Left colon (tissue), 2 donors: ENCODE measurements at regions not wholly inside any gene's neighbourhood (a gene's known extent, or its start where the extent isn't known, plus 50 kb on each side); places are given as distances from the start of the nearest gene placed in this dataset.
A peak's percentile ranks its signal among the peaks of the same experiment; 100 is the strongest.
"Not testable (repeated sequence)": the region's sequence is repeated elsewhere in the genome, so short reads cannot be mapped to it uniquely, and the experiment has no call there.

Experiments
- ATAC-seq: fragments of 200-7000 bp; cut with Tn5 transposase; one replicate; pipeline ENCODE4 v1.9.1; 2020; ENCODE audit warnings: mild to moderate bottlenecking, moderate library complexity
- DNase-seq, 2 donors: peaks; one replicate each; pipeline ENCODE4 v3.0.0-alpha.2; 2020
- intact Hi-C, 2 donors: fragments of 100-400 bp; cut with DNase I in 1 of 2; cut with micrococcal nuclease in 1 of 2; formaldehyde crosslinking; loops; one replicate each; pipeline versions ENCODE4 v1.11.2 to v1.14.0; 2022; cut with DNase I, micrococcal nuclease
- donor health status: DM: no; HTN: no; CAD: no.
- donor health status: DM: yes; HTN: yes; CAD: no.

DNA sequence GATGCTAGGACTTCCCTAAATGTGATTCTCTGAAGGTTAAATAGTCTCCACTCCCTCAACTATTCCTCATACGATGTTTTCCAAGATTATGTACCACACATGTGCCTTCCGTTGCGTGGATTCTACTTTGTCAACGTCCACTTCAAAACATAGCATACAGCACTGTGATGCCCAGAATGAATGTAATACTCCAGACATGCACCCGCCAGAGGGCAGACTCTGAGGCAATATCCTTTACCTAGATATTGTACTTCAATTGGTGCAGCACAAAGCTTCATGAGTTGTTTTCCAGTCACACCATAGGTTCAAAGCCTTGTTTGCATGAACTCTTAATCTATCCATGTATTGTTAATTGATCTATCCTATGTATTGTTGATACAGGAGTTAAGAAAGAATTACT, 201.0 kb upstream of the NABP1 start:
- ATAC-seq (no peak), DNase-seq (no peak)
- intact Hi-C loops: no loop called here

DNA sequence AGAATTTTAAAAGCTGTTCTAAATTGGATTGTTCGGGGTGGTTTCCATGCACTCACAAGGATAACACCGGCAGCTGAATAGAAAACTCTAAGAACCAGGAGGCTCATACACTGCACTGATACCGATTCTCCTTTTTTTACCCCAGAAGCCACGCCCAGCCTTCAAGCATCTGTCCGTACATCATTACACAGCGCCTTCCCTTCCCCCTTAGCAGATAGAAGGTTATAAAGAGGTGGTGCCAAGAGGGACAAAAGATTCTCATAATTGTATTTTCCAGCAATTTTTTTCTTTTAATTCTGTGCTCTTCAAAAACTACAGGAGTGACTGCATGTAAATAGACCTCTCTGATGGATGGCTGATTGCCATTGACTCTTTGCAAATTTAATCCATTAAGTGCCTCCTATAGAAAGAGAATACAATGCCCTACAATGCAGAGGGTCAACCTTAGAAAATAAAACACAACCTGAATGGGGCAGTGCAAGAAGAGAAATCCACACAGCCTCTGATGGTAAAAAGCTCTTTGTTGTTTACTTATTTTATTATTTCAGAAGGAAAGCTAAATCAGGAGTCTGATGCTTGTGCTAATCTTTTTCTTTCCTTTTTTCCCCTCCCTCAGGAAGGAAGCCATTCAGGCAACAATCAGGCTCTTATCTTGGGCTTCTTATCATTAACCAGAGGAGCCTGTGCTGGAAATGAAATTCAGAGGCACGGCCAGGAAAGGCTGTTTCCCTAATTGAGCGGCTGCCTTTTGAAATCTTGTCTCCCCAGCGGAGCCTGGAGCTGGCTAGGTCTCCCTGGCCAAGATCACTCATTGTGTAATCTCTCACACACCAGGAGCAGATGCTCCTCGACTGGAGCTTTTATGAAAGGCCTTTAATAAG, 198.9 kb upstream of the NABP1 start:
- intact Hi-C loops: no loop called here
- DNase-seq: peak; percentile 16 to 44
- peak; percentile 90 for ATAC-seq

DNA sequence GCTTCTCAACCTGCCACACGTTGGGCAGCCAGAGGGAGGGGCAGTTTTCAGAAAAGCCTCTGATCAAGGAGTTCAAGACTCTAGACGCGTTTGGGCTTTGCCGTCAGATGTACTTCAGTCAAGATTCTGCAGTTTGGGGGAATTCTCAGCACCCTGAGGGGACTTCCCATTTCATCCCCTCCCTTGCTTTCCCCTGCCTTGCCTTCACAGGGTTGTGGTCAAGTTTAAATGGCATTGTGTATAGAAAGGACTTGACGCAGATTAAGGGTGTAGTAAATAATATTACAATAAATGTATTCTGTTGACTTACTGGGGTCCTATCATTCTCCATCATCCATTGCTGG, 198.3 kb upstream of the NABP1 start:
- ATAC-seq (no peak), DNase-seq (no peak)
- intact Hi-C loops: no loop called here

DNA sequence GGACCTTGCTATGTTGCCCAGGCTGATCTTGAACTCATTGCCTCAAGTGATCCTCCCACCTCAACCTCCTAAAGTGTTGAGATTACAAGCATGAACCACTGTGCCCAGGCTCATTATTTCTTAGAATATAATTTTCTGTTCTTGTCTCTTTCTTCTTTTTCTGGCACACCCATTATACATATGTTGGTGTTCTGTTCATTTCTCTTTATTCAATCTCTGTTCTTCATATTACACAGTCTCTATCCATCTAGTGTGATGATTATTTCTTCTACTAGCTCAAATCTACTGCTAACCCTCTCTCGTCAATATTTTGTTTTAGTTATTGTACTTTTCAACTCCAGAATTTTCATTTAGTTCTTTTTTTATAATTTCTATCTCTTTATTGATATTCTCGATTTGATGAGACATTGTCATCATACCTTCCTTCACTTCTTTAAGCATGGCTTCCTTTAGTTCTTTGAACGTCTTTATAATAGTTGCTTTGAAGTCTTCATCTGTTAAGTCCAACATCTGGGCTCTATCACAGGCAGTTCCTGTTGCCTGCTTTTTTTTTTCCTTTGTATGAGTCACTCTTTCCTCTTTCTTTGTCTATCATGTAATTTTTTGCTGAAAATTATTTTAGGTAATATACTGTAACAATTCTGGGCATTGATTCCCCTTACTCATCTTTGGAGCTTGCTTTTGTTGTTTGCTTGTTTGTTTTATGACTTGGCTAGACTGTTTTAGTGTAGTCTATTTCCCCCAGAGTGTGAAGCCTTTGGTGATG, 196.4 kb upstream of the NABP1 start:
- ATAC-seq: no peak
- no peak for DNase-seq
- intact Hi-C loops: no loop called here

DNA sequence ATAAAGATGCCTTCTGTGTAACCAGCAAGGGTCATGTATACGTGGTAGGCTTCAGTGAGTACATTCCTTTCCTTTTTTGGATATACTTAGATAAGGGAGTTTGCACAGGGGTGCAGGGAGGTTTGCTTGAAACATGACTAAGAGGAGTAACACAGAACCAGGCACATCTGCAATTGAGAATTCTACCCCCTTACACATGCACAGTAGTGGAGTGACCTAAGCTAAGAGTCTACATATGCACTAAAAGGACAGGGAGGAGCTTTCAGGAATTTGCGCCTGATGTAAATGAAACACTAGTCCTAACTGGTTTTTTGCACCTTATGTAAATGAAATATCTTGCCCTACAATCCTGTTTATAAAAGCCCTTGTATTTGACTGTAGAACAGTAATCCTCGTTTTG, 194.8 kb upstream of the NABP1 start:
- DNase-seq (no peak), ATAC-seq (no peak)
- intact Hi-C loops: no loop called here

DNA sequence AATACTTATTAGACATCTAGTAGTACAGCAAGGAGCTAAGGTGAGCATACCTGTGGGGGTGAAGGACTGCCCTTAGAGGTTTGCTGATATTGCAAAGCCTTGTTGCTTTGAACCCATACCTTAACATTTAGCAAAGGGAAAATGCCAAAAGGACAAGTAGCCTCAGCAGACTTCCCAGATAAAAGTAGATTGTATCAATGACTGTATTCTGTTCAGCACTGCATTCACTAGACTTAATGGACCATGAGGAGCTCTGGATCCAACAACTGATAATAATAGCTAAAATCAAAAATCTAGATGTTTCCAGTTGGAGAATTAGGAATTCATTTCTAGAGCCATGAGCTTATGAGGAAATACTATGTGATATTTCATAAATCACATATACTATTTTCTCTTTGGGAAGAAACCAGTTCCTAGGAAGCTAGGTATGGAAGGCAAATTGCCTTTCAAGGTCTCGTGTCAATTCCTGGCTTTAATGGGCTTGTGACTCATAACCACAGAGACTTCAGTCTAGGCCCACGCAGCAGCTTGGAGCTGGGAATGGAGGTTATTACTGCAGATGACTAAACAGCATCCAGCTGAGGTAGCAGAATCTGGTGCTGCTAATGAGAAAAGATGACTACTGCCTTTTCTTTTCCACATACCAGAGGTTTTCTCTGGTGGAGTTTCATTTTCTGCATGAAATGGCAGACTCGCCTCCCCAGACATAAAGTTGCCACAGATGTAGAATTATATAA, 191.2 kb upstream of the NABP1 start:
- ATAC-seq (peak; percentile 68), DNase-seq (no peak)
- intact Hi-C loops: no loop called here

DNA sequence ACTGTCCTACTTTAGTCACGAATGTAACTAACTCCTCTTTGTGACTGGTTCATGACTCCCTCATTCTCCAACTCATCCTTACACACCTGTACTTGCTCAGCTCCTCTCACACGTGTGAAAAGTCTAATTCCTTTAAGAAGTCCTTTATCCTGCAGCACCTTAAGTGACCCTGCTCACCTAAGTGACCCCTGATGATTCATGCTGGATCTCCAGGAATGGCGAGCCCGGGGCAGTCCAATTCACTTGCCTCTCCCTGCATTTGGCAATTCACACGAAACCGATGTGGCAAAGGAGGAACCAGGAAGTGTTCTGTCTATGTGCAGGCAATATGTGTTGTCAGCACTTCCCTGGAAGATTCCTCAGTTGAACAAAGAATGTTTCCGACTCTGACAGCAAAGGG, 189.8 kb upstream of the NABP1 start:
- DNase-seq: peak; percentile 39 to 72
- intact Hi-C loops: no loop called here
- ATAC-seq: peak; percentile 97

DNA sequence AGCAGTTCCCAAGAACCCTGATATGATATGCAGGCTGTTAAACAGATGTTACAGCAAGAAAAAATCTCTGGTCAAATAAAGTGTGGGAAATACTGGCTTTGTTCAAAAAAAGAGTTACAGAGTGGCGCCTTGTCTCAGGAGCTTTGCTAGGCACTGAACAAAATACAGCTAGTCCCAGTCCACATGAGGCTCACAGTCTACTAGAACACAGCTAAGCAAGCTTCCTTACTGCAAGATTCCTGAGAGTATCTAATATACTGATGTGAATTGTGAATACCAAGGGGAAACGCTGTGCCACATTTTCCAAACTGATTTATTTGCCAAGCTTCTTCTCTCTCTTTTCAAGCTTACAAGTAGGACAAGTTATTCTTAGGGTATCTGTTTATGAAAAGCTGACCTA, 188.8 kb upstream of the NABP1 start:
- DNase-seq (no peak), ATAC-seq (no peak)
- intact Hi-C loops: no loop called here

DNA sequence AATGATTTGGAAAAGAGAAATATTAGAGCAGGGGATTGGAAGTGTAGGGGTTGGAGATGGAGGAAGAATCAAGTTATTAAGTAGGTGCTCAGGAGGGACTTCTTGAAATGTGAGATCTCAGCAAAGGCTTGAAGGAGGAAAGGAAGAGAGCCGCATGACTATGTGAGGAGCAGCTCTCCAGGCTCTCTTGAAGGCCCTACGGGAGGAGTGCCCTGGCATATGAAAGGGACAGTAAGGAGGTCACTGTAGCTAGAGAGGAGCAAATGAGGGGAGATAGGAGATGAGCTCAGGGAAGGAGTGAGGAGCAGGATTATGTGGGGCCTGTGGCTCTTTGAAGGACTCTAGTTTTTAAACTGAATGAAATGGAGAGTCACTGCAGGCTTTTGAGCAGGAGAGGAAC, 181.1 kb upstream of the NABP1 start:
- DNase-seq (no peak), ATAC-seq (no peak)
- intact Hi-C loops: no loop called here

DNA sequence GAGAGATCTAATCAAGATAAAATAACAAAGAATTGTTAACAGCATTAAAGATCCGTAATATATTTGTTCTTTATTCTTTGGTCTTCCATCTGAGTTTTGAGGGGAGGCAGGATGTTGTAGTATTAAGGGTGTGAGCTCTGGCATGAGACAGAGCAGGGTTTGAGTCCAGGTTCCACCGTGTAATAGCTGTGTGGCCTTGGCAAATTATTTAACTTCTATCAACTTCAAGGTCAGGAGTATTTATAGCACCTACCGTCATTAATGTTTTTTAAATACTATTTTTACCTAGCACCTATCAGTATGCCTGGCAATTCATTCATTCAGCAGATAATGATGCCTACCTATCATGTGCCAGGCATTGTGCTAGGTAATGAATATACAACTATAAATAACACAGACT, 180.1 kb upstream of the NABP1 start:
- DNase-seq (no peak), ATAC-seq (no peak)
- intact Hi-C loops: no loop called here

DNA sequence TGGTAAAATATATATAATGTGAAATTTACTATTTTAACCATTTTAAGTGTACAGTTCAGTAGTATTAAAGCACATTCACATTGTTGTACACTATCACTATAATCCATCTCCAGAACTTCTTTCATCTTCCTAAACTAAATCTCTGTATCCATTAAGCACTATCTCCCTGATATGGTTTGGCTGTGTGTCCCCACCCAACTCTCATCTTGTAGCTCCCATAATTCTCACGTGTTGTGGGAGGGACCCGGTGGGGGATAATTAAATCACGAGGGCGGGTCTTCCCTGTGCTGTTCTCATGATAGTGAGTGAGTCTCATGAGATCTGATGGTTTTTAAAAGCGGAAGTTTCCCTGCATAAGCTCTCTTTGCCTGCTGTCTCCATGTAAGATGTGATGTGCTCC, 178.9 kb upstream of the NABP1 start:
- ATAC-seq (no peak), DNase-seq (no peak)
- intact Hi-C loops: no loop called here

DNA sequence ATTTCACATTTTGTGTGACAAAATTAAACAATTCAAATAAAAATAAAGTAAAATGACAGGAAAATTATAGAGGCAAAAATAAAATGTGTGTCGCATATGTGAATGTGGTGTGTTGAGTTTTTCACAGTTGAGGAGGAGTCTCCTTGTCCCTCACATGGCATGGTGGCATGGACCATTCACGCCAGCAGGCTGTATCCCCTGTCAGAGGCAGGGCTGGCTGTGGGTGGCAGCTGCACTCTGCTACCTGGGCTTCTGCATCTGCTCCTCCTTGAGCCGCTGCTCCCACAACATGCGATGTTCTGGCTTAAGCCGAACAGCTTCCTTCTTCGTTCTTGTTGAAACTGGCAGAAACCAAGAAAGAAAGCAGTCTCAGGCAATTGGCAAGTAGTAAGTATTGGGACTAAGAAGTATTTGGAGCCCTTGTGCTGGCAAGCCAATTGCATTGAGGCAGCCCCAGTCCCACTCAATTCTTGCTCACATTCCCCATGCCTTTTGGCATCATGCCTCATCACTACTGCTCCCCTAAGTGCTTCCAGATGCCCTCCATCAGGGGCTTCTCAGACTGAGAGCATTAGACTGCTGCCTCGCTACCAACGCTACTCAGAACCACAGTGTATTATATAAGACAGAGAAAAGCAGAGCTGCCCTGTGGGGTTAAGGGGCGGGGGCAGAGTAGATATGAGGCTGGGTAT, 177.9 kb upstream of the NABP1 start:
- DNase-seq (no peak), ATAC-seq (no peak)
- intact Hi-C loops: loop anchor here in 1 of 2 donors (5.0 kb wide), 1 partner anchor 333 kb away; no protein-coding TSS in a partner anchor

DNA sequence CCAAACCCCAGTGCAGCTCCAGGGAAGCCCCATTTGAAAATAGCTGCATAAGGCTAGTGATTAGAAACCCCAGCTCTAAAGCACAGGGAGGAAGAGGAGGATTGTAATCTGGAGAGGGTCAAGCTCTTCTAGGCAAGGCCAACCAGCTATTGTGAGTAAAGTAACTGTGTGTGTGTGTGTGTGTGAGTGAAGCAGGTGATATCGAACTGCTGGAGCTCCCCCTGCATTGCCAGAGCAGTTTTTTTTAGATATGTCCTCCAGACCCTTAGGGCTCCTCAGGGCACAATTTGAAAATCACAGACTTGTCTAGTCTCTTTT, 177.4 kb upstream of the NABP1 start:
- ATAC-seq (no peak), DNase-seq (no peak)
- intact Hi-C loops: loop anchor here in 1 of 2 donors (5.0 kb wide), 1 partner anchor 333 kb away; no protein-coding TSS in a partner anchor

DNA sequence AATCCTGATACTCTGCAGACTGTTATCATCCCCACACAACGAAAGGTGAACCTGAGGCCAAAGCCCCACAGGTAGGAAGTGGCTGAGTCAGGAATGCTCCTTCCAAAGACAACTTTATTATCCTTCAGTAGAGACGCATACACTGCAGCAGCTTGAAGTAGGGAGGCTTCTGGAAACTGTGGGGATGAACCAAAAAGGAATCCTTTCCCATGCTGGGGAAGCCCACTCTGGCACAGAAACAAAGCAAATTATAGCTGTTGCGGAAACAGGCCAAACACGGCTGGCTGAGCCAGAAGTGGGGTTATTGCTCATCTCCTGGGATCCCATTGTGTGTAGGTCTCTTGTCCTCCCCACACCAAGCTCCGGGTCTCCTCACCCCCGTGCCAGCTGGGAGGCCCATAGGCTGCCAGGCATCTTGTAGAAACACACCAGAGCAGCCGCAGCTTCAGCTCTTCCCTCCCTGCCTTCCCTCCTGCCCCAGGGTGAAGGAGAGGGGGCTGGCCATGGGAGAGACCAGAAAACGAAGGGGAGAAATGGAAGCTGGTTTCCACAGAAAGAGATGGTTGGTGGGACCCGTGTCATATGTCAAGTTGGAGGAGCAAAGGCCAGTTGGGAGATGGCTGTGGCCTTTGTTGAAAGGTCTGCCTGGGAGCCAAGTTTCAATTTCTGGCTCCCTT, 176.9 kb upstream of the NABP1 start:
- peak; percentile 21 for ATAC-seq
- intact Hi-C loops: loop anchor here in 1 of 2 donors (5.0 kb wide), 1 partner anchor 334 kb away; no protein-coding TSS in a partner anchor
- no peak for DNase-seq

DNA sequence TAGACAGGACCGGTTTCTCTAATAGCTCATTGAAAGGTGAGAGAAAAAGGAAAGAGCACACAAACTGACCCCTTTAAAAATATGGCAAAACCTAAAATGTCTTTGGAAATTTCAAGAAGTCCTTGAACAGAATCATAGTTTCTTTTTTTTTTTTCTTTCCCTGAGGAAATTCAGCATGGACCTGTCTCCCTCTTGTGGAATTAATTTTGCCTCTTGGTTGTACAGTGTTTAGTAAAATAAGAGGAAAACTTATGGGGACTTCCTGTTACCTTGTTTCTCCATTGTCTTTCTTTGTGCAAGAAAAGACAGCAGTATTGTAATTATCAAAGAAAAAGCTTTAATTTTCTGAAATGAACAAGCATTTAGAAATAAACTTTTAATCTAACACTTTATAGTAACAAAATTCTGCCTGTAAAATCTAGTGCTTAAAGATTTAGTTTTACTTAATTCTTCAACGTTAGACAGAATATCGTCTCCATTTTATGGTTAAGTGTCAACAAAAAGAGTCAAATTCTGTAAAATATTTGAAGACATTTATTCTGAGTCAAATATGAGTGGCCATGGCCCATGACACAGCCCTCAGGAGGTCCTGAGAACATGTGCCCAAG, 176.3 kb upstream of the NABP1 start:
- intact Hi-C loops: loop anchor here in 1 of 2 donors (5.0 kb wide), 1 partner anchor 334 kb away; no protein-coding TSS in a partner anchor
- DNase-seq: no peak
- ATAC-seq: peak; percentile 79

DNA sequence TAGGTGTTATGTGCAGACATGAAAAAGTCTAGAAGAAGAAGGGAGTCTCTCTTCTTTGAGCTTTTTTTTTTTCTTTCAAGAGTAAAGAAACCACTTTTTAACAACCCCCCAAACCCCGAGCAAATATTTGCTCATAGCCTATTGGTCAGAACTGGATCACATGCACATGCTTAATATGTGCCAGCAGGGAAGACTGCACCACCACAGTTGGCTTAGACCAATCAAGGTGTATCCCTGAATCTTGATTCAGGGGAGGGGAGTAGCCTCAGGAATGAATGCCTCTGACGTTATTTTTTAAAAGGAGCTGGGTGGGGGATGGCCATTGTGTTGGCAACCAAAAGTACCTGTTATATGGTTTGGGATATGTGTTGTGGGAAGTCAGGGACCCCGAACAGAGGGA, 171.4 kb upstream of the NABP1 start:
- no peak for ATAC-seq
- no peak for DNase-seq
- intact Hi-C loops: no loop called here

DNA sequence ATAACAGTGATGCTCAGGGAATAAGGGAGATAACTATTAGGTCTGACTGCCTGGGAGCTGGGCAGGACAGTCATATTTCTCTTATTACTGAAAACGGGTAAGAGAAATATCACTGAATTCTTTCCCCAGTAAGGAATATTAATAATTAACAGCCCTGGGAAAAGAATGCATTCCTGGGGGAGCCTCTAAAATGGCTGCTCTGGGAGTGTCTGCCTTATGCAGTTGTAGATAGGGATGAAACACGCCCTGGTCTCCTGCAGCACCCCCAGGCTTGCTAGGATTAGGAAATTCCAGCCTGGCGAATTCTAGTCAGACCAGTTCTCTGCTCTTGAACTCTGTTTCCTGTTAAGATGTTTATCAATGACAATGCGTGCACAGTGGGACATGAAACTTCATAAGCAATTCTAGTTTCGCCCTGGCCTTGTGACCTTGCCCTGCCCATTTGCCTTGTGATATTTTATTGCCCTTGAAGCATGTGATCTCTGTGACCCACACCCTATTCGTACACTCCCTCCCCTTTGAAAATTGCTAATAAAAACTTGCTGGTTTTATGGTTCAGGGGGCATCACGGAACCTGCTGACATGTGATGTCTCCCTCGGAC, 170.6 kb upstream of the NABP1 start:
- DNase-seq, intact Hi-C loops, ATAC-seq: not testable (repeated sequence)

DNA sequence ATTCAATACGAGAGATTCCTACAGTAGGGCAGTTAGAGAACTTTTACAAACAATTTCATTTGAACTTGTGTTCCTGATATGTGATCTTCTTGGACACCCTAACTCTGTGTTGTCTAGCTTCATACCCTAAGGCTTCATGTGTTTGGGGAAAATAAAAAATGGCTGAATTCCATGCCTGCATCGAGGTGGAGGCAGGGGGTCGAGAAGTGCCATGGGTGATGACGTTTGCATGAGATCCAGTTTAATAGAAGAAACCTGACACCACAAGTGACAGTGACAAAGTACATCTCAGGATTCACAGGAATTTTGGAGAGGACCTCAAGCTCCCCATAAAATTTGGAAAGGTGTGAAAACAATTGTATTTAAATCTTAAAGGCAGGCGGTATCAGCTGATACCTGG, 169.2 kb upstream of the NABP1 start:
- DNase-seq (no peak), ATAC-seq (no peak)
- intact Hi-C loops: no loop called here
